GM21367 (cell line): ENCODE measurements at regions not wholly inside any gene's neighbourhood (a gene's known extent, or its start where the extent isn't known, plus 50 kb on each side); places are given as distances from the start of the nearest gene placed in this dataset.
"Not testable (repeated sequence)": the region's sequence is repeated elsewhere in the genome, so short reads cannot be mapped to it uniquely, and the experiment has no call there.

ENCODE experiments used
- ATAC-seq: cut with Tn5 transposase; IDR thresholded peaks from one replicate; pipeline ENCODE4 v1.9.1; 2021; ENCODE audit not compliant: unreplicated experiment

GRCh38 chr16:65278874-65279273, 157.0 kb upstream of the CDH11 start:
- ATAC-seq = no peak

GRCh38 chr16:65274566-65274965, 152.7 kb upstream of the CDH11 start:
- ATAC-seq = no peak

GRCh38 chr16:65272699-65273414, 151.0 kb upstream of the CDH11 start:
- ATAC-seq = no peak

- no peak for ATAC-seq
These were observed 150.1 kb upstream of the CDH11 start for GRCh38 chr16:65271996-65272395.

GRCh38 chr16:65268331-65268730, 146.5 kb upstream of the CDH11 start:
- ATAC-seq = no peak

GRCh38 chr16:65263896-65264295, 142.0 kb upstream of the CDH11 start:
- ATAC-seq = no peak

GRCh38 chr16:65260746-65261145, 138.9 kb upstream of the CDH11 start:
- no peak for ATAC-seq

GRCh38 chr16:65254144-65254543, 132.3 kb upstream of the CDH11 start:
- ATAC-seq = no peak

- ATAC-seq = no peak
These were observed 127.9 kb upstream of the CDH11 start for GRCh38 chr16:65249768-65250167.

GRCh38 chr16:65244787-65245186, 122.9 kb upstream of the CDH11 start:
- no peak for ATAC-seq

- ATAC-seq = no peak
These were observed 113.7 kb upstream of the CDH11 start for GRCh38 chr16:65235339-65236177.

GRCh38 chr16:65234721-65235320, 113.0 kb upstream of the CDH11 start:
- ATAC-seq = not testable (repeated sequence)

GRCh38 chr16:65229191-65229662, 107.4 kb upstream of the CDH11 start:
- ATAC-seq = no peak

- no peak for ATAC-seq
These were observed 105.4 kb upstream of the CDH11 start for GRCh38 chr16:65227150-65227835.

- no peak for ATAC-seq
These were observed 104.2 kb upstream of the CDH11 start for GRCh38 chr16:65226077-65226476.

GRCh38 chr16:65225488-65225887, 103.6 kb upstream of the CDH11 start:
- no peak for ATAC-seq

- ATAC-seq = no peak
These were observed 103.1 kb upstream of the CDH11 start for GRCh38 chr16:65224994-65225393.

GRCh38 chr16:65224471-65224870, 102.6 kb upstream of the CDH11 start:
- ATAC-seq = no peak

GRCh38 chr16:65223335-65223734, 101.5 kb upstream of the CDH11 start:
- ATAC-seq = no peak

- no peak for ATAC-seq
These were observed 100.7 kb upstream of the CDH11 start for GRCh38 chr16:65222536-65222935.

- no peak for ATAC-seq
These were observed 100.2 kb upstream of the CDH11 start for GRCh38 chr16:65222049-65222448.
